Gastroesophageal sphincter (tissue), 3 donors: ENCODE measurements at regions not wholly inside any gene's neighbourhood (a gene's known extent, or its start where the extent isn't known, plus 50 kb on each side); places are given as distances from the start of the nearest gene placed in this dataset.

Source experiments
- CTCF ChIP-seq, 4 experiments: fragments of 200-600 bp in 2 of 4; fragments of 450-650 bp in 2 of 4; sonication (generic) in 1 of 4; IDR thresholded peaks; one replicate each; pipeline ENCODE4 v1.5.1; 2017 to 2019; ENCODE audit warnings: antibody characterized with exemption in 4 of 4, mild to moderate bottlenecking in 2 of 4, moderate library complexity in 2 of 4
- EP300 ChIP-seq: sonication (generic); formaldehyde crosslinking; IDR thresholded peaks from one replicate; pipeline ENCODE4 v1.6.1; 2017; ENCODE audit warnings: antibody characterized with exemption, mild to moderate bottlenecking
- POLR2A ChIP-seq, 2 donors: fragments of 450-650 bp; IDR thresholded peaks; one replicate each; pipeline ENCODE4 v1.6.1; 2017; ENCODE audit warnings: antibody characterized with exemption in 2 of 2, mild to moderate bottlenecking in 2 of 2, moderate library complexity in 1 of 2
- POLR2AphosphoS5 ChIP-seq: sonication (generic); formaldehyde crosslinking; IDR thresholded peaks from one replicate; pipeline ENCODE4 v1.6.1; 2017; ENCODE audit warnings: antibody characterized with exemption

GRCh38 chr16:65945493-65945892 lies 421.0 kb upstream of the CDH5 start:
- TF ChIP-seq POLR2AphosphoS5 (no peak), POLR2A (IDR thresholded peaks at IDR 0.05) (no peak), CTCF (IDR thresholded peaks at IDR 0.05) (no peak), EP300 (no peak)
